Bronchial epithelial cell (primary cell): ENCODE measurements at regions not wholly inside any gene's neighbourhood (a gene's known extent, or its start where the extent isn't known, plus 50 kb on each side); places are given as distances from the start of the nearest gene placed in this dataset.
A peak's percentile ranks its signal among the peaks of the same experiment; 100 is the strongest.

Source experiments
- DNase-seq: peaks from one replicate; pipeline ENCODE4 v3.0.0-alpha.2; 2010; ENCODE audit warnings: low read depth
- FAIRE-seq: peaks from 2 replicates; lab custom pipeline; 2011; peaks lifted over from hg19 to GRCh38; lab: Jason Lieb, UNC
- H3K27me3 ChIP-seq: 2 replicates; pipeline ENCODE4 v1.5.1; 2011; ENCODE audit warnings: low read length; ENCODE audit not compliant: control insufficient read depth, insufficient read depth
- H3K36me3 ChIP-seq: 2 replicates; pipeline ENCODE4 v1.5.1; 2011; ENCODE audit warnings: low read length; ENCODE audit not compliant: control insufficient read depth, insufficient read depth
- H3K4me3 ChIP-seq: 2 replicates; pipeline ENCODE4 v1.5.1; 2011; ENCODE audit warnings: mild to moderate bottlenecking, low read depth, low read length, control low read depth
- TF ChIP-seq, protein P1 (sequence below): IDR thresholded peaks from 2 replicates; pipeline ENCODE4 v1.5.1; 2011; ENCODE audit warnings: mild to moderate bottlenecking, moderate library complexity, low read length, control low read depth, inconsistent platforms; ENCODE audit not compliant: insufficient read depth, severe bottlenecking

DNA sequence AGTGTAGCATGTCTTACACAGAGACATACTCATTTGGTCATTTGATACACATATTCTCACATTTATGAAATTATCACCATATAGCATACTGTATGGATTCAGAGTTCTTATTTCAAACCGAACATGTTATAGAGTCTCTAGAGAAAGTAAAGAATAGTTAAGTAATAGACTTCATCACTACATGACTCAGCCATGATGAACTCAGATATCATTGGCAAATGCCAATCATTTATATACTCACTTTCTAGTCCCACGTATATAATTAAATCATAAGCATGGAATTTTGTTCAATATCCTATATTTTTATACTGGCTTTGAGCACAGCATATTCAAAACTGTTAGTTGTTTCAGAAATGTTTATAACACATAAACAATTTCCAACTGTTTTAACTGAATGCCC is 749.9 kb downstream of the HACE1 start:
- no peaks in the 10 kb centered on the region for H3K27me3 ChIP-seq
- no peaks in the 10 kb centered on the region for H3K36me3 ChIP-seq
- TF ChIP-seq, protein P1, sequence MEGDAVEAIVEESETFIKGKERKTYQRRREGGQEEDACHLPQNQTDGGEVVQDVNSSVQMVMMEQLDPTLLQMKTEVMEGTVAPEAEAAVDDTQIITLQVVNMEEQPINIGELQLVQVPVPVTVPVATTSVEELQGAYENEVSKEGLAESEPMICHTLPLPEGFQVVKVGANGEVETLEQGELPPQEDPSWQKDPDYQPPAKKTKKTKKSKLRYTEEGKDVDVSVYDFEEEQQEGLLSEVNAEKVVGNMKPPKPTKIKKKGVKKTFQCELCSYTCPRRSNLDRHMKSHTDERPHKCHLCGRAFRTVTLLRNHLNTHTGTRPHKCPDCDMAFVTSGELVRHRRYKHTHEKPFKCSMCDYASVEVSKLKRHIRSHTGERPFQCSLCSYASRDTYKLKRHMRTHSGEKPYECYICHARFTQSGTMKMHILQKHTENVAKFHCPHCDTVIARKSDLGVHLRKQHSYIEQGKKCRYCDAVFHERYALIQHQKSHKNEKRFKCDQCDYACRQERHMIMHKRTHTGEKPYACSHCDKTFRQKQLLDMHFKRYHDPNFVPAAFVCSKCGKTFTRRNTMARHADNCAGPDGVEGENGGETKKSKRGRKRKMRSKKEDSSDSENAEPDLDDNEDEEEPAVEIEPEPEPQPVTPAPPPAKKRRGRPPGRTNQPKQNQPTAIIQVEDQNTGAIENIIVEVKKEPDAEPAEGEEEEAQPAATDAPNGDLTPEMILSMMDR: no peak
- peak; percentile 8 for DNase-seq
- H3K4me3 ChIP-seq: no peak overlapping the region
- no peak for FAIRE-seq

DNA sequence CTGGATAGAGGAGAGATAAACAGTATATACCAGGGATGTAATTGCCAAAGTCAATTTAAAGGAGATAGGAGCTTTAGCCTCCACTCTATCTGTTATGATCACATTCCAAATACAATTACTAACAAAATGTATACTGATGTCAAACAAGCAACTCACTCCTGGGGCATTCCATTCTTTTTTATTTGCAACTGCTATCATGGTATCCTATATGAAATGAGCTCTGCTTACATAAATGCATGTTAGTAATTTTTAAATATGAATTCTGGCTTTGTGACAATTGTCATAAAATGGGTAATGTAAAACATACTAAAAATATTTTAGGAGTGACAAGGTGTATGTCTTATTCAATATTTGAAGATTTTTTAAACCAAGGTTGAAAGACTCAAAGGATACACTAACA is 751.1 kb downstream of the HACE1 start:
- no peaks in the 10 kb centered on the region for H3K36me3 ChIP-seq
- FAIRE-seq (no peak), DNase-seq (no peak)
- TF ChIP-seq, protein P1: no peak
- no peaks in the 10 kb centered on the region for H3K27me3 ChIP-seq
- no peak overlapping the region for H3K4me3 ChIP-seq

DNA sequence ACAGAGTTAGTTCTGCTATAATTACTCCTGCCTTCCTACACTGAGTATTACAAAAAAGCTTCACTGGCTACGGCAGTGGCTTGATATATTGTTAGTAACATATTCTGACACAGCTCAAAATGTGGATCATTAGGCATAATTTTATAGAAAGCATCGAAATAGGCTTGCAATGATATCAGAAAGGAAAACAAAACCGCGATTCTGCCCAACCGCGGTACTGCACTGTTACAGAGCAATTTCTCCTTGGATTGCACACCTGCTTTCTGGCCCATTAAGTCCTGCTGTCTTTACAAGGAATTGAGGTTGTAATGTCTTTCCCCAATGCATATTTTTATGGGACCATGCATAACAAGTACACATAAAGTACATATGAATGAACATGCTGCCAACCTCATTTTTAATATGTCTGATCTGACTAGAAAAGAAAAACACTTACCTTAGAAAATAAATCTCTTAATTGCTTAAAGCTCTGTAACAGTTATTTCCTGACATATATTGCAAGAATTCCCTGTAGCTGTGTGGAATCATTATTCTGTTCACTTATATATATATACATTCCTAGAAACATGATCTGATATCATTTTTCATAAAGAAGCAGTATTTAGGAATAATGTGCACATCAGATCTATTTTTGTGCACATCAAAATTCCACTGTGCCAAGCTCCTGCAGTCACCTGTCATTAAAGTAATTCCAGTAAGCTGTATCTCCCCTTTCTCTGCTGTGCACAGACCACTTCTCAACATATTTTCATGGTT is 763.9 kb downstream of the HACE1 start:
- TF ChIP-seq, protein P1: no peak
- no peak for DNase-seq
- no peaks in the 10 kb centered on the region for H3K27me3 ChIP-seq
- no peaks in the 10 kb centered on the region for H3K36me3 ChIP-seq
- FAIRE-seq: no peak
- H3K4me3 ChIP-seq: no peak overlapping the region

DNA sequence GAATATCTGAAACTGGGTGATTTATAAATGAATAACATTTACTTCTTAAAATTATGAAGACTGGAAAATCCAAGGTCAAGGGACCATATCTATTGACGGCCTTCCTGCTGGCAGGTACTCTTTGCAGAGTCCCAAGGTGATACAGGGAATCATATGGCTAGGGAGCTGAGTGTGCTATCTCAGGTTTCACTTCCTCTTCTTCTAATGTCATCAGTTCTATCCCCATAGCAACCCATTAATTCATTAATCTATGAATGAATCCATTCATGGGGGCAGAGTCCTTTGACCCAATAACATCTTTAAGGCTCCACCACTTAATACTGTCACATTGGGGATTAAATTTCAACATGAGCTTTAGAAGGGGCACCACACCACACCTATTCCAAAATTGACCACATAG is 772.0 kb downstream of the HACE1 start:
- TF ChIP-seq, protein P1: no peak
- DNase-seq (no peak), FAIRE-seq (no peak)
- H3K36me3 ChIP-seq: no peaks in the 10 kb centered on the region
- H3K4me3 ChIP-seq: no peak overlapping the region
- H3K27me3 ChIP-seq: no peaks in the 10 kb centered on the region

DNA sequence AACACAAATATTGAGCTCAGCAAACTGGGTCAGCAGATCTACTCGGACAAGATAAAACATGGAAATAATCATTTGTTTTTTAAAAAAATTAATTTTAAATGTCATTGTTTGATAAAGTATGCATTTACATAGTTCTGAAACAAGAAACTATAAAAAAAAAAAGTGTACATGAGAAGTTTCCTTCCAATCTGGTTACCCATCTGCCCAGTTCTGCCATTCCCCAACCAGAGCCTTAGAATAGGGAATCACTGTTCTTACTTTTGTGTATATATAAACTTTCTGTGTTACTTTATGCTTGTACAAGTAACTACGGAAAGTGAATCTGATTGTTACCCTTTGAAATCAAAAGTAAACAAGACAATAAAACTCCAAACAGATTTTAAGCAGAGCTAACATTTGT is 791.4 kb downstream of the HACE1 start:
- Histone ChIP-seq H3K36me3 (no peaks in the 10 kb centered on the region), H3K27me3 (no peaks in the 10 kb centered on the region), H3K4me3 (no peak overlapping the region)
- TF ChIP-seq, protein P1: no peak
- DNase-seq (no peak), FAIRE-seq (no peak)

DNA sequence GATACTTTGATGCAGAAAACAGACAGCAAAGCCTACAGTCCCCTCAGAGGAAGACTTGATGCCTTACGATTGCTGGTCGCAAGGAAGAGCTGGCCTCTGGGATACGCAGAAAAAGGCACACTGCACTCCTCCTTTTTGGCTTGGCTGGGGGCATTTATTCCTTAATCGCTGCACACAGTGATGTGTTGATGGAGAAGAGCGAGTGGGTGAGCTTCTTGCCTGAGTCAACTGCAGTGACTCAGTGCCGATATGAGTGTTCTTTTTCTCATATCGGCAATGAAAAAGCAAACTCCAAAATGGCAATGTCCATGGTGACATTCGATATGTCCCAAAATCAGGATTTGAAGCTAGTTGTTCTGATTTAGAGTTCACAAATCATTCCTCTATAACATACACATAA is 794.8 kb downstream of the HACE1 start:
- no peak for DNase-seq
- H3K27me3 ChIP-seq: no peaks in the 10 kb centered on the region
- no peaks in the 10 kb centered on the region for H3K36me3 ChIP-seq
- no peak overlapping the region for H3K4me3 ChIP-seq
- no peak for FAIRE-seq
- TF ChIP-seq, protein P1: no peak
